ENCODE measurements at regions not wholly inside any gene's neighbourhood (a gene's known extent, or its start where the extent isn't known, plus 50 kb on each side); places are given as distances from the start of the nearest gene placed in this dataset.

DNA sequence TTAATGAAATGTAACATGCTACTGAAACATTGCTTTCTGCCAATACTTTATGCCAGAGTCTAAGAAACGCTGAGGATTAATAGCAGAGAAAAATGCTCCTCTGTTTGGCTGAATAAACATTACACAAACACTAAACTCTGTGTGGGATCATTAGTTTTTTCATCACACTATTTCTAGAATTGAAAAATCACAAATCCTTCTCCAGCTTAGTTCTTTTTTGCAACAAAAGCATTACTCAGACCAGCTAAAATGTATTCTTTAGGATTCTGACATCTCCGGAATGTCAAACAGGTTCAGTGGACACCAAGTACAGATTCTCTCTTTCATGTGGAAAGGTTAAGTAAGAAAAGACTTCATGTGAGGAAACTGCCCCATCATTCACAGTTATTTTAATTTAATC, 226.9 kb downstream of the SIM1 start:
- no peak for FAIRE-seq
- Histone ChIP-seq H3K4me1 (ENCODE audit: control insufficient read depth in 2 of 3, insufficient read depth in 2 of 3, low read depth in 1 of 3, low read length in 3 of 3) (no peaks in the 10 kb centered on the region), H3K27ac (ENCODE audit: low read depth in 2 of 2, low read length in 2 of 2) (no peak overlapping the region), H3K4me3 (ENCODE audit: low read length in 3 of 3) (no peak overlapping the region), H3K27me3 (ENCODE audit: control insufficient read depth, insufficient read depth, low read length) (no peaks in the 10 kb centered on the region), H3K36me3 (ENCODE audit: control insufficient read depth in 2 of 3, insufficient read depth in 3 of 3, low read length in 3 of 3) (no peaks in the 10 kb centered on the region), H3K9ac (ENCODE audit: low read length in 3 of 3) (no peak overlapping the region), H3K9me3 (ENCODE audit: control insufficient read depth in 2 of 3, insufficient read depth in 1 of 3, low read length in 3 of 3) (no peaks in the 10 kb centered on the region)
- intact Hi-C loops (cut with DNase I) = no loop called here
- no peak for DNase-seq
- TF ChIP-seq CTCF (IDR thresholded peaks at IDR 0.05; ENCODE audit: borderline replicate concordance, extremely low read depth, insufficient read depth) = no peak

GRCh38 chr6:100236389-100236788, 228.3 kb downstream of the SIM1 start:
- no peaks in the 10 kb centered on the region for H3K4me1 ChIP-seq (ENCODE audit: control insufficient read depth in 2 of 3, insufficient read depth in 2 of 3, low read depth in 1 of 3, low read length in 3 of 3)
- no peak for FAIRE-seq
- no peaks in the 10 kb centered on the region for H3K9me3 ChIP-seq (ENCODE audit: control insufficient read depth in 2 of 3, insufficient read depth in 1 of 3, low read length in 3 of 3)
- no peak for DNase-seq
- no peaks in the 10 kb centered on the region for H3K36me3 ChIP-seq (ENCODE audit: control insufficient read depth in 2 of 3, insufficient read depth in 3 of 3, low read length in 3 of 3)
- no peak overlapping the region for H3K4me3 ChIP-seq (ENCODE audit: low read length in 3 of 3)
- no peak overlapping the region for H3K9ac ChIP-seq (ENCODE audit: low read length in 3 of 3)
- intact Hi-C loops (cut with DNase I) = no loop called here
- no peaks in the 10 kb centered on the region for H3K27me3 ChIP-seq (ENCODE audit: control insufficient read depth, insufficient read depth, low read length)
- TF ChIP-seq CTCF (IDR thresholded peaks at IDR 0.05; ENCODE audit: borderline replicate concordance, extremely low read depth, insufficient read depth) = no peak
- H3K27ac ChIP-seq (ENCODE audit: low read depth in 2 of 2, low read length in 2 of 2) = no peak overlapping the region

DNA sequence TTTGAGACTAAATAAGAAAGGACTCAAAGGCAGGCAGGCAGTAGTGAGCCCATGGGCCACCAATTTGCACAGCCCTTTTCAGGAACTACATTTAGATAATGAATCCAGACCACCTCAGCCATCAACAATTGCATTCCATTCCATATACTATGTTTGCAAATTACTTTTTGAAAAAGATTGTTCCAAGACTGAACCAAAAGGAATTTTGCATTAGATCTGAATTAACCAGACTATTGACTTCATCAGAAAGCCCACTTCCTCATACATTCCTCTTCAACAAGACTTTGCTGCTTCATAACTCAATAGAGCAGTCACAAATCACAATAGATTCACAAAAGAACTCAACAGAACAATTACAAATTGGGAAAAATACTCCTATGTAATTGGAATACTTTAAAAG, 229.1 kb downstream of the SIM1 start:
- Histone ChIP-seq H3K4me3 (ENCODE audit: low read length in 3 of 3) (no peak overlapping the region), H3K27me3 (ENCODE audit: control insufficient read depth, insufficient read depth, low read length) (no peaks in the 10 kb centered on the region), H3K4me1 (ENCODE audit: control insufficient read depth in 2 of 3, insufficient read depth in 2 of 3, low read depth in 1 of 3, low read length in 3 of 3) (peaks cover 0 to under 1% (median 0%) of the 10 kb centered on the region in 3 donors), H3K9ac (ENCODE audit: low read length in 3 of 3) (no peak overlapping the region), H3K9me3 (ENCODE audit: control insufficient read depth in 2 of 3, insufficient read depth in 1 of 3, low read length in 3 of 3) (no peaks in the 10 kb centered on the region), H3K36me3 (ENCODE audit: control insufficient read depth in 2 of 3, insufficient read depth in 3 of 3, low read length in 3 of 3) (no peaks in the 10 kb centered on the region), H3K27ac (ENCODE audit: low read depth in 2 of 2, low read length in 2 of 2) (no peak overlapping the region)
- intact Hi-C loops (cut with DNase I) = no loop called here
- FAIRE-seq (no peak), DNase-seq (no peak)
- no peak for TF ChIP-seq CTCF (IDR thresholded peaks at IDR 0.05; ENCODE audit: borderline replicate concordance, extremely low read depth, insufficient read depth)

DNA sequence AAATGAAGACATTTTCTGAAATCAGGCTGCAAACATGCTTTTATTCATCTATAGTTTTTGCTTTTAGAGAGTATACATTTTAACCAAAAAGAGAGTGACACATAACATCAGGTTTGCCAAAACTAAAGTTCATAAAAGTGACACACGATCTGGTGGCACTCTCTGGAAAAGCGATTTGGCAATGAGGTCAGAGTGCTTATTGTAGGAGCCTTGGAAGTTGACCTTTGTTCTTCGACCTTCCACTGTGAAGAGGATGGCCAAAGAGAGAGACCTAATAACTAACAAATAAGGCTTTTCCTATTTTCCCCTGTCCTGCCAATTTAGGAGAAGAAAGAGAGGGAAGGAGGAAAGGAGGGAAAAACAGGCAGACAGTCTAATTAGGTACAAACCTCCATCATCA, 230.1 kb downstream of the SIM1 start:
- intact Hi-C loops (cut with DNase I) = no loop called here
- Histone ChIP-seq H3K27ac (ENCODE audit: low read depth in 2 of 2, low read length in 2 of 2) (no peak overlapping the region), H3K27me3 (ENCODE audit: control insufficient read depth, insufficient read depth, low read length) (no peaks in the 10 kb centered on the region), H3K9me3 (ENCODE audit: control insufficient read depth in 2 of 3, insufficient read depth in 1 of 3, low read length in 3 of 3) (no peaks in the 10 kb centered on the region), H3K4me3 (ENCODE audit: low read length in 3 of 3) (no peak overlapping the region), H3K36me3 (ENCODE audit: control insufficient read depth in 2 of 3, insufficient read depth in 3 of 3, low read length in 3 of 3) (no peaks in the 10 kb centered on the region), H3K9ac (ENCODE audit: low read length in 3 of 3) (no peak overlapping the region), H3K4me1 (ENCODE audit: control insufficient read depth in 2 of 3, insufficient read depth in 2 of 3, low read depth in 1 of 3, low read length in 3 of 3) (peaks cover 0 to 7% (median 0%) of the 10 kb centered on the region in 3 donors)
- FAIRE-seq = no peak
- no peak for DNase-seq
- no peak for TF ChIP-seq CTCF (IDR thresholded peaks at IDR 0.05; ENCODE audit: borderline replicate concordance, extremely low read depth, insufficient read depth)

Data from kidney (tissue), 13 donors.